ENCODE measurements at regions not wholly inside any gene's neighbourhood (a gene's known extent, or its start where the extent isn't known, plus 50 kb on each side); places are given as distances from the start of the nearest gene placed in this dataset.

- Histone ChIP-seq H3K79me2 (ENCODE audit: control insufficient read depth, insufficient read depth, low read length) (no peaks in the 10 kb centered on the region), H2AFZ (ENCODE audit: low read length) (no peak overlapping the region), H3K27me3 (ENCODE audit: control insufficient read depth, insufficient read depth, low read length) (no peaks in the 10 kb centered on the region), H4K20me1 (ENCODE audit: control insufficient read depth, extremely low read depth, insufficient read depth, low read length) (no peaks in the 10 kb centered on the region), H3K27ac (ENCODE audit: insufficient read depth, low read length) (no peak overlapping the region), H3K36me3 (ENCODE audit: control insufficient read depth, insufficient read depth, low read length) (no peaks in the 10 kb centered on the region), H3K9ac (ENCODE audit: insufficient read depth, low read length) (no peak overlapping the region), H3K4me1 (ENCODE audit: control insufficient read depth, extremely low read depth, insufficient read depth, low read length) (peaks cover 5% of the 10 kb centered on the region), H3K4me2 (ENCODE audit: extremely low read depth, insufficient read depth, low read length) (no peak overlapping the region), H3K9me3 (ENCODE audit: control insufficient read depth, insufficient read depth, low read depth, low read length) (no peaks in the 10 kb centered on the region), H3K4me3 (replicated peaks in 1 of 4; ENCODE audit: control extremely low read depth in 1 of 4, insufficient read depth in 1 of 4, low read depth in 3 of 4, low read length in 4 of 4) (no peak overlapping the region)
- TF ChIP-seq EZH2 (IDR thresholded peaks at IDR 0.05; ENCODE audit: low read length, missing control alignments) (no peak), CTCF (conservative IDR thresholded peaks at IDR 0.05 in 1 of 2, IDR thresholded peaks at IDR 0.05 in 1 of 2; ENCODE audit: low read depth in 1 of 2, low read length in 2 of 2) (no peak)
- no peak for DNase-seq (ENCODE audit: low read depth in 2 of 2)
These were observed 294.6 kb upstream of the TGFBR2 start for GRCh38 chr3:30311781-30312180.

GRCh38 chr3:30313840-30314239, 292.6 kb upstream of the TGFBR2 start:
- H3K9me3 ChIP-seq (ENCODE audit: control insufficient read depth, insufficient read depth, low read depth, low read length), result no peaks in the 10 kb centered on the region
- TF ChIP-seq CTCF (conservative IDR thresholded peaks at IDR 0.05 in 1 of 2, IDR thresholded peaks at IDR 0.05 in 1 of 2; ENCODE audit: low read depth in 1 of 2, low read length in 2 of 2), result no peak
- no peak for TF ChIP-seq EZH2 (IDR thresholded peaks at IDR 0.05; ENCODE audit: low read length, missing control alignments)
- no peaks in the 10 kb centered on the region for H4K20me1 ChIP-seq (ENCODE audit: control insufficient read depth, extremely low read depth, insufficient read depth, low read length)
- no peak overlapping the region for H3K4me3 ChIP-seq (replicated peaks in 1 of 4; ENCODE audit: control extremely low read depth in 1 of 4, insufficient read depth in 1 of 4, low read depth in 3 of 4, low read length in 4 of 4)
- no peaks in the 10 kb centered on the region for H3K36me3 ChIP-seq (ENCODE audit: control insufficient read depth, insufficient read depth, low read length)
- no peak overlapping the region for H3K27ac ChIP-seq (ENCODE audit: insufficient read depth, low read length)
- H3K4me1 ChIP-seq (ENCODE audit: control insufficient read depth, extremely low read depth, insufficient read depth, low read length), result peaks cover 5% of the 10 kb centered on the region
- no peaks in the 10 kb centered on the region for H3K27me3 ChIP-seq (ENCODE audit: control insufficient read depth, insufficient read depth, low read length)
- H3K9ac ChIP-seq (ENCODE audit: insufficient read depth, low read length), result no peak overlapping the region
- H3K79me2 ChIP-seq (ENCODE audit: control insufficient read depth, insufficient read depth, low read length), result no peaks in the 10 kb centered on the region
- no peak overlapping the region for H3K4me2 ChIP-seq (ENCODE audit: extremely low read depth, insufficient read depth, low read length)
- H2AFZ ChIP-seq (ENCODE audit: low read length), result no peak overlapping the region
- DNase-seq (ENCODE audit: low read depth in 2 of 2), result no peak

GRCh38 chr3:30314757-30315325, 291.6 kb upstream of the TGFBR2 start:
- Histone ChIP-seq H3K79me2 (ENCODE audit: control insufficient read depth, insufficient read depth, low read length) (no peaks in the 10 kb centered on the region), H3K27ac (ENCODE audit: insufficient read depth, low read length) (no peak overlapping the region), H3K36me3 (ENCODE audit: control insufficient read depth, insufficient read depth, low read length) (no peaks in the 10 kb centered on the region), H3K9ac (ENCODE audit: insufficient read depth, low read length) (no peak overlapping the region), H4K20me1 (ENCODE audit: control insufficient read depth, extremely low read depth, insufficient read depth, low read length) (no peaks in the 10 kb centered on the region), H3K27me3 (ENCODE audit: control insufficient read depth, insufficient read depth, low read length) (no peaks in the 10 kb centered on the region), H3K9me3 (ENCODE audit: control insufficient read depth, insufficient read depth, low read depth, low read length) (no peaks in the 10 kb centered on the region), H3K4me2 (ENCODE audit: extremely low read depth, insufficient read depth, low read length) (no peak overlapping the region), H3K4me1 (ENCODE audit: control insufficient read depth, extremely low read depth, insufficient read depth, low read length) (peaks cover 5% of the 10 kb centered on the region), H3K4me3 (replicated peaks in 1 of 4; ENCODE audit: control extremely low read depth in 1 of 4, insufficient read depth in 1 of 4, low read depth in 3 of 4, low read length in 4 of 4) (no peak overlapping the region), H2AFZ (ENCODE audit: low read length) (no peak overlapping the region)
- DNase-seq (ENCODE audit: low read depth in 2 of 2), result no peak
- TF ChIP-seq CTCF (conservative IDR thresholded peaks at IDR 0.05 in 1 of 2, IDR thresholded peaks at IDR 0.05 in 1 of 2; ENCODE audit: low read depth in 1 of 2, low read length in 2 of 2) (no peak), EZH2 (IDR thresholded peaks at IDR 0.05; ENCODE audit: low read length, missing control alignments) (no peak)

Data from fibroblast of lung (primary cell).